Neural crest cell (in vitro differentiated cells): ENCODE measurements at regions not wholly inside any gene's neighbourhood (a gene's known extent, or its start where the extent isn't known, plus 50 kb on each side); places are given as distances from the start of the nearest gene placed in this dataset.

Experiments used
- DNase-seq: peaks from one replicate; pipeline ENCODE4 v3.0.0; 2021; ENCODE audit warnings: low read depth, mixed read lengths, low spot score
- H3K27ac Mint-ChIP-seq: one replicate; pipeline ENCODE4 v1.8.0; 2021; ENCODE audit warnings: mild to moderate bottlenecking, mixed read lengths; ENCODE audit not compliant: unreplicated experiment
- H3K27me3 Mint-ChIP-seq: 2 replicates; pipeline ENCODE4 v1.8.0; 2021; ENCODE audit warnings: low read depth, mild to moderate bottlenecking, mixed read lengths
- H3K36me3 Mint-ChIP-seq: 2 replicates; pipeline ENCODE4 v1.8.0; 2021; ENCODE audit warnings: low read depth, mild to moderate bottlenecking, mixed read lengths
- H3K4me1 Mint-ChIP-seq: 2 replicates; pipeline ENCODE4 v1.8.0; 2021; ENCODE audit warnings: mixed read lengths
- H3K4me3 Mint-ChIP-seq: one replicate; pipeline ENCODE4 v1.8.0; 2021; ENCODE audit warnings: mild to moderate bottlenecking, mixed read lengths
- H3K9me3 Mint-ChIP-seq: 2 replicates; pipeline ENCODE4 v1.8.0; 2021; ENCODE audit warnings: mixed read lengths
- TF ChIP-seq, protein P1 (sequence below): fragments of 200-600 bp; sonication (generic); conservative IDR thresholded peaks from 2 replicates; pipeline ENCODE4 v1.5.0; 2021; ENCODE audit warnings: antibody characterized with exemption, mild to moderate bottlenecking

DNA sequence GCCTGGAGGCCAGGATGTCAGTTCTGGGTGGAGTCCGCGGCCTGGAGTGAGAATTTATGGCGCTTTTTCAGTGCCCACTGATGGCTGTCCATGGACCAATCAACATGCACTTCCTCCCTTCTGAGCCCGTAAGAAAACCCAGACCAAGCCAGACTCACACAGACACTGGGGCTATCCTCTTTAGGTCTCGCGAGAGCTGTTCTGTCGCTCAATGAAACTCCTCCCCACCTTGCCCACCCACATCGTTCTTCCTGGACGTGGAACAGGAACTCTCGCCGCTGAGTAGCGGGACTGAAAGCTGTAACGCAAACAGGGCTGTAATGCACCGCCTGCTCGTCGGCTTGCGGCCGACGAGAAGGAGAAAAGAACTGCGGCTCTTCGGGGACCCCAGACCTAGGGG, 833.0 kb upstream of the CADM2 start:
- H3K27me3 Mint-ChIP-seq, result no peaks in the 10 kb centered on the region
- TF ChIP-seq, protein P1, sequence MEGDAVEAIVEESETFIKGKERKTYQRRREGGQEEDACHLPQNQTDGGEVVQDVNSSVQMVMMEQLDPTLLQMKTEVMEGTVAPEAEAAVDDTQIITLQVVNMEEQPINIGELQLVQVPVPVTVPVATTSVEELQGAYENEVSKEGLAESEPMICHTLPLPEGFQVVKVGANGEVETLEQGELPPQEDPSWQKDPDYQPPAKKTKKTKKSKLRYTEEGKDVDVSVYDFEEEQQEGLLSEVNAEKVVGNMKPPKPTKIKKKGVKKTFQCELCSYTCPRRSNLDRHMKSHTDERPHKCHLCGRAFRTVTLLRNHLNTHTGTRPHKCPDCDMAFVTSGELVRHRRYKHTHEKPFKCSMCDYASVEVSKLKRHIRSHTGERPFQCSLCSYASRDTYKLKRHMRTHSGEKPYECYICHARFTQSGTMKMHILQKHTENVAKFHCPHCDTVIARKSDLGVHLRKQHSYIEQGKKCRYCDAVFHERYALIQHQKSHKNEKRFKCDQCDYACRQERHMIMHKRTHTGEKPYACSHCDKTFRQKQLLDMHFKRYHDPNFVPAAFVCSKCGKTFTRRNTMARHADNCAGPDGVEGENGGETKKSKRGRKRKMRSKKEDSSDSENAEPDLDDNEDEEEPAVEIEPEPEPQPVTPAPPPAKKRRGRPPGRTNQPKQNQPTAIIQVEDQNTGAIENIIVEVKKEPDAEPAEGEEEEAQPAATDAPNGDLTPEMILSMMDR, result no peak
- H3K4me3 Mint-ChIP-seq, result no peak overlapping the region
- no peak for DNase-seq
- H3K4me1 Mint-ChIP-seq, result no peaks in the 10 kb centered on the region
- no peak overlapping the region for H3K27ac Mint-ChIP-seq
- H3K9me3 Mint-ChIP-seq, result peaks cover 3% of the 10 kb centered on the region
- no peaks in the 10 kb centered on the region for H3K36me3 Mint-ChIP-seq

DNA sequence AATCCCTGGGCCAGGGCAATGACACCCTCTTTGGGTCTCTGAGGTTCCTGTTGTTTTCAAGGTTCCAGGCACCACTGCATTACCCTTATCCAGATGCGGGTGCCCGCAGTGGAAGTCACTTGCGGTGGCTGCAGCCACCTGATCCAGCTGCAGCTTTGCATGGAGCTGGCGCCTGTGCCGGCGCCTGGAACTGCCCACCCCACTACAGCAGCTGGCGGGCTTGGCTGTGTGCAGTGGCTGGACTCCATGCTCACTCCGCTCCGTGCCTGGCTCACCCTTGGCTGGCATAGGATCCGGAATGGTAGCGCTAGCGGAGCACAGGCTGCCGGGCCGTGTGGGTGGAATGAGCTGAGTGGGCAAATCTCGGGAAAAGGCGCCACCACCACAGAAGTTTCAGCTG, 832.6 kb upstream of the CADM2 start:
- no peak overlapping the region for H3K27ac Mint-ChIP-seq
- no peak overlapping the region for H3K4me3 Mint-ChIP-seq
- DNase-seq, result no peak
- no peaks in the 10 kb centered on the region for H3K27me3 Mint-ChIP-seq
- peaks cover 3% of the 10 kb centered on the region for H3K9me3 Mint-ChIP-seq
- TF ChIP-seq, protein P1, result no peak
- no peaks in the 10 kb centered on the region for H3K4me1 Mint-ChIP-seq
- no peaks in the 10 kb centered on the region for H3K36me3 Mint-ChIP-seq

DNA sequence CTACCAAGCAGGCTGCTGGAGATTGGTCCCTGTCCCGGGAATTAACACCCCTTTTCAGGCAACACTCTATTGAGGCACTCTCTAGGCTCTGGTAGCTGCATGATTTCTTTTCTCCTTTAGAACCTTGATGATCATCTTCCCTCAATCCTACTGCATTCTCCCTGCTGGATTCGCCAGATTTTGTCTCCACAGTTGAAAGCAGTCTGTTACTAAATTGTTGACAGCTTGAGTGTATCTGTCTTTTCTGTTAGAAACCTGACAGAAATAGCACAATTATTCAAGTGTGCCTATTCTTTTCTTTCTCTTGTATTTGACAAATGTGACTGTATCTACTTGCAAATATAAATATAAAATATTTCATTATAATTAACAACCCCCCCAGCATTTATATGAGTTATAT, 830.8 kb upstream of the CADM2 start:
- no peak for DNase-seq
- TF ChIP-seq, protein P1, result no peak
- Mint-ChIP-seq H3K27me3 (no peaks in the 10 kb centered on the region), H3K9me3 (peaks cover 3% of the 10 kb centered on the region), H3K27ac (no peak overlapping the region), H3K4me1 (no peaks in the 10 kb centered on the region), H3K4me3 (no peak overlapping the region), H3K36me3 (no peaks in the 10 kb centered on the region)

DNA sequence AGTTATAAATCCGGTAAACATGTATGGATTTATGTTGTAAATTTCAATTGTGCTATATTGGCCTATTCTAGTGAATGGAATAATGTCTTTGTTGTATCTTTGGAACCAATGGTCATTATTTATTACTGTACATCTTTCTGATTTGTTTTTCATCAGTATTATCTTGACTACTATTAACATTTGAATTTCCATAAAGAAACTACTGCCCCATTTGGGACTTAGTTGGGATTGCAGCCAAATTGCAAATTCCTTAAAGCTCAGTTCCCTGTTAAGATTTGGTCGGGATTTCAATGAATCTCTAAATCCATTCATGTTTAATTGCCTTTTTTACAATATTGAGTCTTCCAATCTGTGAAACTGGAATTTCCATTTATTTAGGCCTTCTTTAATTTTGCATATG, 822.4 kb upstream of the CADM2 start:
- Mint-ChIP-seq H3K27ac (no peak overlapping the region), H3K4me3 (no peak overlapping the region), H3K36me3 (no peaks in the 10 kb centered on the region), H3K4me1 (no peaks in the 10 kb centered on the region), H3K27me3 (no peaks in the 10 kb centered on the region), H3K9me3 (no peaks in the 10 kb centered on the region)
- TF ChIP-seq, protein P1, result peak; percentile 40
- no peak for DNase-seq

DNA sequence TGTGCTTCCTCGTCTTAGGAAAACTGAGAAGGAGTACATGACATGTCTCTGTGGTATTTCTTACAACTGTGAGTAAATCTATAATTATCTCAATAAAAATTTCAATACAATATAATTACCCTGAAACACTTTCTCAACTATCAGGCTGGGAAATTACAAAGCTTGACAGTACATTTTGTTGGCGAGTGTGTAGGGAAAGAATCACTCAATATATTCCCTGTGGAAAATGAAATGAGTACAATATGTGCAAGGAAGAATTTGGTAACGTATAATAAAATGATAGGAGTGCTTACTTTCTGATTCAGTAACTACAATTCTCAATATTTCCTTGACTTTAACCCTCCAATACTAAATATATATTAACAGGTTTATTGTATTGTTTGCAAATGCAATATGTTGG, 818.2 kb upstream of the CADM2 start:
- no peak overlapping the region for H3K27ac Mint-ChIP-seq
- no peaks in the 10 kb centered on the region for H3K27me3 Mint-ChIP-seq
- H3K36me3 Mint-ChIP-seq, result no peaks in the 10 kb centered on the region
- no peak for DNase-seq
- H3K4me3 Mint-ChIP-seq, result no peak overlapping the region
- TF ChIP-seq, protein P1, result no peak
- no peaks in the 10 kb centered on the region for H3K4me1 Mint-ChIP-seq
- H3K9me3 Mint-ChIP-seq, result no peaks in the 10 kb centered on the region

DNA sequence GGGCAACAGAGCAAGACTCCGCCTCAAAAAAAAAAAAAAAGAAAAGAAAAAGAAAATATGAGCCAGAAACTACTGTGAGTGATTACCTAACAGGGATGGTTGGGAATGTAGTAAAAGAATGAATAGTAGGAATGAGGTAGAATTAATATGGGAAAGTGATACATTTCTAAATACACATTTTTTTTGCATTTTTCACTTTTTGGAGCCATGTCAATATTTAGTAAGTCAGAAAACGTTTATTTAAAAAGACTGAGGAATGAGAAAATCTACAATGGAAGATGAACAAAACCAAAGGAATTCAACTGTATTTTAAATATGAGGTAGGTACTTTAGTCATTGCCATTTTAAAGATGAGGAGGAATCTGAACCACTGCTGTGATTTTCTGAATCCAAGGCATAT, 817.2 kb upstream of the CADM2 start:
- H3K9me3 Mint-ChIP-seq, result no peaks in the 10 kb centered on the region
- H3K27me3 Mint-ChIP-seq, result no peaks in the 10 kb centered on the region
- H3K4me3 Mint-ChIP-seq, result no peak overlapping the region
- no peak for DNase-seq
- H3K36me3 Mint-ChIP-seq, result no peaks in the 10 kb centered on the region
- TF ChIP-seq, protein P1, result no peak
- no peaks in the 10 kb centered on the region for H3K4me1 Mint-ChIP-seq
- H3K27ac Mint-ChIP-seq, result no peak overlapping the region
